WTC11 (cell line): ENCODE measurements at regions not wholly inside any gene's neighbourhood (a gene's known extent, or its start where the extent isn't known, plus 50 kb on each side); places are given as distances from the start of the nearest gene placed in this dataset.

Experiments used
- ATAC-seq: fragments of 200-7000 bp; cut with Tn5 transposase; 2 replicates; pipeline ENCODE4 v1.10.0; 2021; ENCODE audit warnings: mild to moderate bottlenecking, moderate library complexity
- CTCF ChIA-PET: fragments of 300-600 bp; sonication (Branson Sonifier 250); formaldehyde crosslinking; loops from one replicate; lab custom pipeline; 2021; ENCODE audit warnings: antibody characterized with exemption; lab: Charles Lee
- POLR2A ChIA-PET: fragments of 350-600 bp; sonication (Branson Sonifier 250); formaldehyde crosslinking; loops from one replicate; lab custom pipeline; 2021; ENCODE audit warnings: antibody characterized with exemption; lab: Charles Lee
- DNase-seq: peaks from one replicate; pipeline ENCODE4 v3.0.0; 2021; ENCODE audit warnings: low spot score
- H3K27ac Mint-ChIP-seq: 2 replicates; pipeline ENCODE4 v1.8.0; 2021; ENCODE audit warnings: mixed read lengths
- H3K27me3 Mint-ChIP-seq: 2 replicates; pipeline ENCODE4 v1.8.0; 2021; ENCODE audit warnings: low read depth, mild to moderate bottlenecking, moderate library complexity, mixed read lengths
- H3K36me3 Mint-ChIP-seq: 2 replicates; pipeline ENCODE4 v1.8.0; 2021; ENCODE audit warnings: mixed read lengths
- H3K4me1 Mint-ChIP-seq: 2 replicates; pipeline ENCODE4 v1.8.0; 2022; ENCODE audit warnings: mixed read lengths
- H3K4me3 Mint-ChIP-seq: 2 replicates; pipeline ENCODE4 v1.8.0; 2021; ENCODE audit warnings: mild to moderate bottlenecking, moderate library complexity, mixed read lengths
- H3K9me3 Mint-ChIP-seq: 2 replicates; pipeline ENCODE4 v1.8.0; 2021; ENCODE audit warnings: mixed read lengths
- CREB1 ChIP-seq: sonication (generic); formaldehyde crosslinking; IDR thresholded peaks from 2 replicates; pipeline ENCODE4 v1.8.0; 2023; ENCODE audit warnings: mild to moderate bottlenecking, missing genetic modification reagents
- KAT7 ChIP-seq: sonication (generic); formaldehyde crosslinking; IDR thresholded peaks from 2 replicates; pipeline ENCODE4 v1.8.1; 2023; ENCODE audit warnings: missing genetic modification reagents, mild to moderate bottlenecking, borderline replicate concordance
- OVOL2 ChIP-seq: fragments of 250-450 bp; sonication (Bioruptor Pico); IDR thresholded peaks from 2 replicates; pipeline ENCODE4 v1.9.0; 2021; ENCODE audit warnings: mild to moderate bottlenecking, borderline replicate concordance
- PRRX2 ChIP-seq: fragments of 250-450 bp; sonication (Bioruptor Pico); IDR thresholded peaks from 2 replicates; pipeline ENCODE4 v1.8.0; 2021; ENCODE audit warnings: mild to moderate bottlenecking
- SMAD4 ChIP-seq: sonication (generic); formaldehyde crosslinking; IDR thresholded peaks from 2 replicates; pipeline ENCODE4 v1.8.0; 2022; ENCODE audit warnings: mild to moderate bottlenecking, missing genetic modification reagents
- SOX15 ChIP-seq: fragments of 250-450 bp; sonication (Bioruptor Pico); IDR thresholded peaks from 2 replicates; pipeline ENCODE4 v1.9.0; 2021; ENCODE audit warnings: mild to moderate bottlenecking
- TEAD4 ChIP-seq: sonication (generic); formaldehyde crosslinking; IDR thresholded peaks from 2 replicates; pipeline ENCODE4 v1.8.0; 2022; ENCODE audit warnings: mild to moderate bottlenecking, missing genetic modification reagents
- ZNF138 ChIP-seq: sonication (generic); formaldehyde crosslinking; conservative IDR thresholded peaks from 2 replicates; pipeline ENCODE4 v1.8.1; 2022; ENCODE audit warnings: mild to moderate bottlenecking, moderate library complexity, missing genetic modification reagents
- ZNF671 ChIP-seq: fragments of 250-450 bp; sonication (Bioruptor Pico); IDR thresholded peaks from 2 replicates; pipeline ENCODE4 v1.8.0; 2021; ENCODE audit warnings: mild to moderate bottlenecking
- TF ChIP-seq, protein P1 (sequence below): fragments of 250-450 bp; sonication (Bioruptor Pico); IDR thresholded peaks from 2 replicates; pipeline ENCODE4 v1.9.0; 2021; ENCODE audit warnings: moderate library complexity, mild to moderate bottlenecking, inconsistent platforms, borderline replicate concordance
- TF ChIP-seq, protein P2 (sequence below): sonication (generic); formaldehyde crosslinking; IDR thresholded peaks from 2 replicates; pipeline ENCODE4 v1.8.0; 2023; ENCODE audit warnings: missing genetic modification reagents
- TF ChIP-seq, protein P3 (sequence below): fragments of 250-450 bp; sonication (Bioruptor Pico); IDR thresholded peaks from 2 replicates; pipeline ENCODE4 v1.8.0; 2021; ENCODE audit warnings: mild to moderate bottlenecking
- TF ChIP-seq, protein P4 (sequence below): sonication (generic); formaldehyde crosslinking; IDR thresholded peaks from 2 replicates; pipeline ENCODE4 v1.8.1; 2022; ENCODE audit warnings: low read depth, mild to moderate bottlenecking, moderate library complexity, missing genetic modification reagents, borderline replicate concordance
- TF ChIP-seq, protein P5 (sequence below): fragments of 250-450 bp; sonication (Bioruptor Pico); conservative IDR thresholded peaks from 2 replicates; pipeline ENCODE4 v1.9.0; 2021; ENCODE audit warnings: mild to moderate bottlenecking
- TF ChIP-seq, protein P6 (sequence below): sonication (generic); formaldehyde crosslinking; IDR thresholded peaks from 2 replicates; pipeline ENCODE4 v1.8.0; 2023; ENCODE audit warnings: missing genetic modification reagents, mild to moderate bottlenecking, borderline replicate concordance
- TF ChIP-seq, protein P7 (sequence below): fragments of 200-600 bp; IDR thresholded peaks from 2 replicates; pipeline ENCODE4 v1.8.0; 2022; ENCODE audit warnings: antibody characterized with exemption
- TF ChIP-seq, protein P8 (sequence below): fragments of 250-450 bp; sonication (Bioruptor Pico); IDR thresholded peaks from 2 replicates; pipeline ENCODE4 v1.9.0; 2021; ENCODE audit warnings: mild to moderate bottlenecking, borderline replicate concordance

DNA sequence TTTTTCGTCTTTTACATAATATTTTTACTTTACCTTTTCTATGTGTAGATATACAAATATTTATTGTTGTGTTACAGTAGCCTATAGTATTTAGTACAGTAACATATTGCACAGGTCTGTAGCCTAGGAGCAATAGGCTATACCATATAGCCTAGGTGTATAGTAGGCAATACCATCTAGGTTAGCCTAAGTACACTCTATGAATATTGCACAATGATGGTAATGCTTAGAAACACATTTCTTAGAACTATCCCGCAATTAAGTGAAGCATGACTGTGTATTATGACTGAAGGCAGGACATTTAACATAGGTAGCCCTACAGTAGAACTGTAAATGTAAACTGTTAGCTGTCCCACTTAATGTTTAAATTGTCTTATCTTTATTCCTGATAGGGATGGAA, 964.3 kb downstream of the SLITRK1 start:
- H3K36me3 Mint-ChIP-seq, result no peaks in the 10 kb centered on the region
- ATAC-seq, result no peak
- H3K4me3 Mint-ChIP-seq, result no peak overlapping the region
- TF ChIP-seq, protein P1, sequence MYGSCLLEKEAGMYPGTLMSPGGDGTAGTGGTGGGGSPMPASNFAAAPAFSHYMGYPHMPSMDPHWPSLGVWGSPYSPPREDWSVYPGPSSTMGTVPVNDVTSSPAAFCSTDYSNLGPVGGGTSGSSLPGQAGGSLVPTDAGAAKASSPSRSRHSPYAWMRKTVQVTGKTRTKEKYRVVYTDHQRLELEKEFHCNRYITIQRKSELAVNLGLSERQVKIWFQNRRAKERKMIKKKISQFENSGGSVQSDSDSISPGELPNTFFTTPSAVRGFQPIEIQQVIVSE (CRISPR knock-in tag), result no peak
- TF ChIP-seq ZNF138 (CRISPR knock-in tag), result no peak
- no peak for TF ChIP-seq TEAD4 (CRISPR knock-in tag)
- no peak for TF ChIP-seq PRRX2 (CRISPR knock-in tag)
- TF ChIP-seq, protein P2, sequence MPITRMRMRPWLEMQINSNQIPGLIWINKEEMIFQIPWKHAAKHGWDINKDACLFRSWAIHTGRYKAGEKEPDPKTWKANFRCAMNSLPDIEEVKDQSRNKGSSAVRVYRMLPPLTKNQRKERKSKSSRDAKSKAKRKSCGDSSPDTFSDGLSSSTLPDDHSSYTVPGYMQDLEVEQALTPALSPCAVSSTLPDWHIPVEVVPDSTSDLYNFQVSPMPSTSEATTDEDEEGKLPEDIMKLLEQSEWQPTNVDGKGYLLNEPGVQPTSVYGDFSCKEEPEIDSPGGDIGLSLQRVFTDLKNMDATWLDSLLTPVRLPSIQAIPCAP (CRISPR knock-in tag), result no peak
- ChIA-PET POLR2A (no interaction called here), CTCF (no interaction called here)
- H3K9me3 Mint-ChIP-seq, result no peaks in the 10 kb centered on the region
- no peak overlapping the region for H3K27ac Mint-ChIP-seq
- DNase-seq, result no peak
- peaks cover 2% of the 10 kb centered on the region; the same call in 1 of the 2 replicates for H3K27me3 Mint-ChIP-seq
- H3K4me1 Mint-ChIP-seq, result no peaks in the 10 kb centered on the region

DNA sequence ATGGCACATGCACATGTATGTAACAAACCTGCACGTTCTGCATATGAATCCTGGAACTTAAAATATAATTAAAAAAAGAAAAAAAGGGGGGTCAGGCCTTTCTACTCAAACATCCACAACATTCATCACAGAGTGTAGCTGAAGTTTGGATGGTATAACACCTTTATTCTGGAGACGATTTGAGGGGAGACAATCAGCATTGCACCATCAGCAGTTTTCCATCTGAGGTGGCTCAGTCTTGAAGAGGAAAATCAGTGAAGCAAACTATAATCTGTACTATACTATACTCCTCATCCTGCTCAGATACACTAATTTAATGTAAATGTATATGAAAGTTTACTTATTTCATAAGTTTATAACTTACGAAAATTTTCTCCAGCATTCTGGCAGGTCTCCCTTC, 969.7 kb downstream of the SLITRK1 start:
- ChIA-PET CTCF (no interaction called here), POLR2A (no interaction called here)
- H3K27me3 Mint-ChIP-seq, result peaks cover 3% of the 10 kb centered on the region
- no peak overlapping the region for H3K4me3 Mint-ChIP-seq
- no peak for DNase-seq
- H3K27ac Mint-ChIP-seq, result no peak overlapping the region
- H3K4me1 Mint-ChIP-seq, result no peaks in the 10 kb centered on the region
- no peak for ATAC-seq
- no peaks in the 10 kb centered on the region for H3K36me3 Mint-ChIP-seq
- no peaks in the 10 kb centered on the region for H3K9me3 Mint-ChIP-seq
- TF ChIP-seq SOX15 (CRISPR knock-in tag) (no peak), ZNF671 (CRISPR knock-in tag) (no peak), SMAD4 (no peak), KAT7 (CRISPR knock-in tag) (no peak), CREB1 (no peak), OVOL2 (CRISPR knock-in tag) (no peak)
- TF ChIP-seq, protein P3, sequence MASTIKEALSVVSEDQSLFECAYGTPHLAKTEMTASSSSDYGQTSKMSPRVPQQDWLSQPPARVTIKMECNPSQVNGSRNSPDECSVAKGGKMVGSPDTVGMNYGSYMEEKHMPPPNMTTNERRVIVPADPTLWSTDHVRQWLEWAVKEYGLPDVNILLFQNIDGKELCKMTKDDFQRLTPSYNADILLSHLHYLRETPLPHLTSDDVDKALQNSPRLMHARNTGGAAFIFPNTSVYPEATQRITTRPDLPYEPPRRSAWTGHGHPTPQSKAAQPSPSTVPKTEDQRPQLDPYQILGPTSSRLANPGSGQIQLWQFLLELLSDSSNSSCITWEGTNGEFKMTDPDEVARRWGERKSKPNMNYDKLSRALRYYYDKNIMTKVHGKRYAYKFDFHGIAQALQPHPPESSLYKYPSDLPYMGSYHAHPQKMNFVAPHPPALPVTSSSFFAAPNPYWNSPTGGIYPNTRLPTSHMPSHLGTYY, result no peak
- TF ChIP-seq, protein P4, sequence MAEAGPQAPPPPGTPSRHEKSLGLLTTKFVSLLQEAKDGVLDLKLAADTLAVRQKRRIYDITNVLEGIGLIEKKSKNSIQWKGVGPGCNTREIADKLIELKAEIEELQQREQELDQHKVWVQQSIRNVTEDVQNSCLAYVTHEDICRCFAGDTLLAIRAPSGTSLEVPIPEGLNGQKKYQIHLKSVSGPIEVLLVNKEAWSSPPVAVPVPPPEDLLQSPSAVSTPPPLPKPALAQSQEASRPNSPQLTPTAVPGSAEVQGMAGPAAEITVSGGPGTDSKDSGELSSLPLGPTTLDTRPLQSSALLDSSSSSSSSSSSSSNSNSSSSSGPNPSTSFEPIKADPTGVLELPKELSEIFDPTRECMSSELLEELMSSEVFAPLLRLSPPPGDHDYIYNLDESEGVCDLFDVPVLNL, result no peak
- TF ChIP-seq, protein P5, sequence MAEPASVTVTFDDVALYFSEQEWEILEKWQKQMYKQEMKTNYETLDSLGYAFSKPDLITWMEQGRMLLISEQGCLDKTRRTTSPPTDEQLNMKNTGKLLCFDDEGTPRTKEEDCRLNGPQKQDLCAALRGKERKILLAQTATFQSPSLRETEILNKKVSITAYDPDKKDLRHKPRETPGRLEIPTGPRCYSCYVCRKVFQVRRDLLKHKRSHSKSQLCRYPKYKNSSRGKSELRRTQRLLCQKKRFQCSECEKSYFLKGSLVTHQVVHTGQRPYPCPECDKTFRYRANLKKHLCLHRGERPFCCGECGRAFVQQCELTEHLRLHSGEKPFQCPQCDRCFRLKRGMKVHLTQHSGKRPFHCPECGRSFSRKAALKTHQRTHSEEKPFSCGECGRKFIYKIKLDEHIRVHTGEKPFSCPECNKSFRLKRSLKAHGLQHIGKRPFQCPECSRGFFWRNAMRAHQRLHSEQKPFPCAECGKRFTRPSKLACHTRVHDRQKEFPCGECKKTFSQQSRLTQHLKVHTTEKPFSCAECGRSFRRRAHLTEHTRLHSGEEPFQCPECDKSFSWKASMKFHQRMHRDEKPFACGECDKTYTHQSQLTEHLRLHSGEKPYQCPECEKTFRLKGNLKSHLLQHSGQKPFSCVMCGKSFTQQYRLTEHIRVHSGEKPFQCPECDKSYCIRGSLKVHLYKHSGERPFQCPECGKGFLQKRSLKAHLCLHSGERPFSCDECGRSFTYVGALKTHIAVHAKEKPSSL (CRISPR knock-in tag), result no peak
- TF ChIP-seq, protein P6, sequence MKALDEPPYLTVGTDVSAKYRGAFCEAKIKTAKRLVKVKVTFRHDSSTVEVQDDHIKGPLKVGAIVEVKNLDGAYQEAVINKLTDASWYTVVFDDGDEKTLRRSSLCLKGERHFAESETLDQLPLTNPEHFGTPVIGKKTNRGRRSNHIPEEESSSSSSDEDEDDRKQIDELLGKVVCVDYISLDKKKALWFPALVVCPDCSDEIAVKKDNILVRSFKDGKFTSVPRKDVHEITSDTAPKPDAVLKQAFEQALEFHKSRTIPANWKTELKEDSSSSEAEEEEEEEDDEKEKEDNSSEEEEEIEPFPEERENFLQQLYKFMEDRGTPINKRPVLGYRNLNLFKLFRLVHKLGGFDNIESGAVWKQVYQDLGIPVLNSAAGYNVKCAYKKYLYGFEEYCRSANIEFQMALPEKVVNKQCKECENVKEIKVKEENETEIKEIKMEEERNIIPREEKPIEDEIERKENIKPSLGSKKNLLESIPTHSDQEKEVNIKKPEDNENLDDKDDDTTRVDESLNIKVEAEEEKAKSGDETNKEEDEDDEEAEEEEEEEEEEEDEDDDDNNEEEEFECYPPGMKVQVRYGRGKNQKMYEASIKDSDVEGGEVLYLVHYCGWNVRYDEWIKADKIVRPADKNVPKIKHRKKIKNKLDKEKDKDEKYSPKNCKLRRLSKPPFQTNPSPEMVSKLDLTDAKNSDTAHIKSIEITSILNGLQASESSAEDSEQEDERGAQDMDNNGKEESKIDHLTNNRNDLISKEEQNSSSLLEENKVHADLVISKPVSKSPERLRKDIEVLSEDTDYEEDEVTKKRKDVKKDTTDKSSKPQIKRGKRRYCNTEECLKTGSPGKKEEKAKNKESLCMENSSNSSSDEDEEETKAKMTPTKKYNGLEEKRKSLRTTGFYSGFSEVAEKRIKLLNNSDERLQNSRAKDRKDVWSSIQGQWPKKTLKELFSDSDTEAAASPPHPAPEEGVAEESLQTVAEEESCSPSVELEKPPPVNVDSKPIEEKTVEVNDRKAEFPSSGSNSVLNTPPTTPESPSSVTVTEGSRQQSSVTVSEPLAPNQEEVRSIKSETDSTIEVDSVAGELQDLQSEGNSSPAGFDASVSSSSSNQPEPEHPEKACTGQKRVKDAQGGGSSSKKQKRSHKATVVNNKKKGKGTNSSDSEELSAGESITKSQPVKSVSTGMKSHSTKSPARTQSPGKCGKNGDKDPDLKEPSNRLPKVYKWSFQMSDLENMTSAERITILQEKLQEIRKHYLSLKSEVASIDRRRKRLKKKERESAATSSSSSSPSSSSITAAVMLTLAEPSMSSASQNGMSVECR, result no peak
- TF ChIP-seq, protein P2 (CRISPR knock-in tag), result no peak
- TF ChIP-seq, protein P7, sequence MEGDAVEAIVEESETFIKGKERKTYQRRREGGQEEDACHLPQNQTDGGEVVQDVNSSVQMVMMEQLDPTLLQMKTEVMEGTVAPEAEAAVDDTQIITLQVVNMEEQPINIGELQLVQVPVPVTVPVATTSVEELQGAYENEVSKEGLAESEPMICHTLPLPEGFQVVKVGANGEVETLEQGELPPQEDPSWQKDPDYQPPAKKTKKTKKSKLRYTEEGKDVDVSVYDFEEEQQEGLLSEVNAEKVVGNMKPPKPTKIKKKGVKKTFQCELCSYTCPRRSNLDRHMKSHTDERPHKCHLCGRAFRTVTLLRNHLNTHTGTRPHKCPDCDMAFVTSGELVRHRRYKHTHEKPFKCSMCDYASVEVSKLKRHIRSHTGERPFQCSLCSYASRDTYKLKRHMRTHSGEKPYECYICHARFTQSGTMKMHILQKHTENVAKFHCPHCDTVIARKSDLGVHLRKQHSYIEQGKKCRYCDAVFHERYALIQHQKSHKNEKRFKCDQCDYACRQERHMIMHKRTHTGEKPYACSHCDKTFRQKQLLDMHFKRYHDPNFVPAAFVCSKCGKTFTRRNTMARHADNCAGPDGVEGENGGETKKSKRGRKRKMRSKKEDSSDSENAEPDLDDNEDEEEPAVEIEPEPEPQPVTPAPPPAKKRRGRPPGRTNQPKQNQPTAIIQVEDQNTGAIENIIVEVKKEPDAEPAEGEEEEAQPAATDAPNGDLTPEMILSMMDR, result no peak
- TF ChIP-seq, protein P8, sequence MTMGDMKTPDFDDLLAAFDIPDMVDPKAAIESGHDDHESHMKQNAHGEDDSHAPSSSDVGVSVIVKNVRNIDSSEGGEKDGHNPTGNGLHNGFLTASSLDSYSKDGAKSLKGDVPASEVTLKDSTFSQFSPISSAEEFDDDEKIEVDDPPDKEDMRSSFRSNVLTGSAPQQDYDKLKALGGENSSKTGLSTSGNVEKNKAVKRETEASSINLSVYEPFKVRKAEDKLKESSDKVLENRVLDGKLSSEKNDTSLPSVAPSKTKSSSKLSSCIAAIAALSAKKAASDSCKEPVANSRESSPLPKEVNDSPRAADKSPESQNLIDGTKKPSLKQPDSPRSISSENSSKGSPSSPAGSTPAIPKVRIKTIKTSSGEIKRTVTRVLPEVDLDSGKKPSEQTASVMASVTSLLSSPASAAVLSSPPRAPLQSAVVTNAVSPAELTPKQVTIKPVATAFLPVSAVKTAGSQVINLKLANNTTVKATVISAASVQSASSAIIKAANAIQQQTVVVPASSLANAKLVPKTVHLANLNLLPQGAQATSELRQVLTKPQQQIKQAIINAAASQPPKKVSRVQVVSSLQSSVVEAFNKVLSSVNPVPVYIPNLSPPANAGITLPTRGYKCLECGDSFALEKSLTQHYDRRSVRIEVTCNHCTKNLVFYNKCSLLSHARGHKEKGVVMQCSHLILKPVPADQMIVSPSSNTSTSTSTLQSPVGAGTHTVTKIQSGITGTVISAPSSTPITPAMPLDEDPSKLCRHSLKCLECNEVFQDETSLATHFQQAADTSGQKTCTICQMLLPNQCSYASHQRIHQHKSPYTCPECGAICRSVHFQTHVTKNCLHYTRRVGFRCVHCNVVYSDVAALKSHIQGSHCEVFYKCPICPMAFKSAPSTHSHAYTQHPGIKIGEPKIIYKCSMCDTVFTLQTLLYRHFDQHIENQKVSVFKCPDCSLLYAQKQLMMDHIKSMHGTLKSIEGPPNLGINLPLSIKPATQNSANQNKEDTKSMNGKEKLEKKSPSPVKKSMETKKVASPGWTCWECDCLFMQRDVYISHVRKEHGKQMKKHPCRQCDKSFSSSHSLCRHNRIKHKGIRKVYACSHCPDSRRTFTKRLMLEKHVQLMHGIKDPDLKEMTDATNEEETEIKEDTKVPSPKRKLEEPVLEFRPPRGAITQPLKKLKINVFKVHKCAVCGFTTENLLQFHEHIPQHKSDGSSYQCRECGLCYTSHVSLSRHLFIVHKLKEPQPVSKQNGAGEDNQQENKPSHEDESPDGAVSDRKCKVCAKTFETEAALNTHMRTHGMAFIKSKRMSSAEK (CRISPR knock-in tag), result no peak
